ENCODE measurements at regions not wholly inside any gene's neighbourhood (a gene's known extent, or its start where the extent isn't known, plus 50 kb on each side); places are given as distances from the start of the nearest gene placed in this dataset.

GRCh38 chr18:30639361-30639760 is 403.2 kb downstream of the DSC3 start:
- TF ChIP-seq CTCF (conservative IDR thresholded peaks at IDR 0.05; ENCODE audit: low read depth, low read length) (no peak), EZH2 (IDR thresholded peaks at IDR 0.05; ENCODE audit: borderline replicate concordance, low read depth, low read length, poor library complexity, severe bottlenecking) (no peak)

Data from A673 (cell line).